NCI-H146 treated with DMSO at 0.1 percent for 48 hours (cell line): ENCODE measurements at regions not wholly inside any gene's neighbourhood (a gene's known extent, or its start where the extent isn't known, plus 50 kb on each side); places are given as distances from the start of the nearest gene placed in this dataset.

Experiments used
- DNase-seq: peaks from one replicate; lab custom pipeline; 2025; ENCODE audit not compliant: unreplicated experiment; lab: John Stamatoyannopoulos, UW

DNA sequence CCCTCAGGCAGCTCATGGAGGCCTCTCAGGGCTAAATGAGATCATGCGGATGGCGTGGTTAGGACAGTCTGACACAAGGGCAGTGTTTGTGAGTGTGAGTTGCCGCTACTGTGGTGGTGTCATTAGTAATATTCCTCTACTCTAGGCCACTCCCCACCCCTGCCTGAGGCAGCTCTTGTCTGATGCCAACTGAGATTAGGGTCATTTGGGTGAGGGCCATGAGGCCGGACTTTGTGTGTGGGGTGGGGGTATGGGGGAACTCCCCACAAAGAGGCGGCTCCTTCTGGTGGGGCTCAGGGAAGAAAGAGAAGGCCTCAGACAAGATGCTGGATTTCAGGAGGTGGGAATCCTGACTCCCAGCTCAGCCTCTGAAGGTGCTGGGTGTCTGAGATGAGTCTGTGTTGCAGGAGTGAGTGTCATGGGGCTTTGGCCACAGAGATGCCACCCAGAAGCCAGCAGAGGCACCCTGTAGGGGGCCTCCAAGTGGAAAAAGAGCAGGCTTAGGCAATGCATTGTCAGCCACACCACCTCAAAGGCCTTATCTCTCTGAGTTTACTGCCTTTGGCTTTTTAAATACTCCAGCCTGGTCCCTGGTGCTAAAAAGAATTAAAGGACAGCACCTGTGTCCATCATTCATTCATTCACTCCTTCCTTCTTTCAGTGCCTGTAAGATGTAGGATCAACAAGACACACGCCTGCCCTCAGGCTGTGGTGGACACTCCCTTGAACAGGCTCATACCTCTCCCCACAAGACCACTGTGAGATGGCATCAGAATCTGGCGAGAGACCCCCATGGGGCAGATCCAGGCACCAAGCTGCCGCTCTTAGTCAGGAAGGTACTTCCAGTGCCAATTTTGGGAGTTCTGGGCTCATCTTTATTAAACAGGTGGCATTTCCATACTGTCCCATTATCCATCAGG lies 175.2 kb downstream of the MRPL14 start:
- DNase-seq, result no peak

DNA sequence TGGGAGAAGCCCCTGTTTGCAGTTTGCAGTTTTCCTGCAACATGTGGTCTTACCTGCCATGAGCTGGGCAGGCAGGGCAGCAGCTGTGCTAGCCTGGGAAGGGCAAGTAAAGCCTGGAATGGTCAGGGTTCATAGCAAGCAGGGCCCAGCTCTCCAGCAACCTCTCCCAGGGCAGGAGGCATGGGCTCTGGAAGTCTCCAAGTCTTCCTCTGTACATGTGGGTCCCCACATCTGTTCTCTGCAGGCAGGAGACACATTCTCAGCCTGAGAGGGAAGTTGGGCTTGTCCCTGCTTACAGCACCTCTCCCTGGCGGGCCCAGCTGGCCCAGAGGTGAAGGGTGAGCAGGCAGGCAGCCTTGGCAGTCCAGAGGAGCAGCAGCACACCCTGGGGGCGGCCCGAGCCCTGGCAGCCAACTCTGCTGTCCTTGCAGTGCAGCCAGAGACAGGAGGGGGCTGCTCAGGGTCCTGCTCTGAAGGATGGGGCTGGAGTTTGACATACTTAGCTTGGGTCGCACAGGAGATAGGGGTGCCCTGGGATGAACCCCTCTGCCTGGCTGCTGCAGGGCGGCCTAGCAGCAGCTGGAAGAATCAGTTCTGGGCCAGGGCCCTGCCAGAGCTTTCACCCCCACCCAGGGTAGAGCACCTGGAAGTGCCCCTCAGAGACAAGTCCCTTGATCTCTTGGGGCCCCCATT lies 176.0 kb downstream of the MRPL14 start:
- DNase-seq, result no peak

DNA sequence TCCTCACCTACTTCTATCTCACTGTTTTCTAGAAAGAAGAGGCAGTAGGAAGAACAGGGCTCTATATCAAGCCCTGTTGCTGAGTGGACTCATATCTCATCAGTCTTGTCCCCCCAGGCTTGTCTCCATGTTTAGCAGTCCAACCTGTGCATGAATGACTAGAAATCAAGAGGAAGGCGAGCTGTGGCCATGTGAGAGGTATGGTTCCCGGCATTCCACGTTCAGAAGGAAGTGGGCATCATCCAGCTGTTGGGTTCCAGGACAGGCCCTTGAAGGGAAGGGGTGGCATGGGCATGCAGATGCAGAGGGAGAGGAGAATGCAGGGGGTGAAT lies 176.6 kb downstream of the MRPL14 start:
- DNase-seq, result no peak

DNA sequence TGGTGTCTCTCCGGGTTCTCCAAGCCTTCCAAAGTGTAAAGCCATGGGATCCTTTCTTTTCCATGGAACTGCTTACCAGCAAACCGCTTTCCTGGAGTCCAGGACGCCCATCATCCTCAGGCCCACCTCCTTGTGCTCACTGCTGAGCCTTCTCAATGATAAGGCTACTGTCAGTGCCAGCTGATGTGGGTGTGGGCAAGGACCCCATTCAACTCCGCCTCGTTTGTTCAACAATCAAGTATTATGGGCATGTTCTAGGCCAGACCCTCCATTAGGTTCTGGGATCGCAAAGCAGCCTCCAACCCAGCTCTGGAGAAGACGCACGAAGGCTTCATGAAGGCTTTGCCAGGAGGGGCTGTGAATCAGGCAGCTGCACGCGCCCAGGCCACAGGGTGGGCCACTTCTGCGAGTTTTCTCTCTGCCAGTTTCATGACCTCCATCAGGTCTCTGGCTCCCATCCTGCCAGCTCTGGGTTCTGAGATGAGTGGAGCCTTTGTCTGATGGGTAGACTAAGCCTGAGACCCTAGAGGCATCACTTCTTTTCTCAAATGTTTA lies 177.1 kb downstream of the MRPL14 start:
- no peak for DNase-seq

- no peak for DNase-seq
Observed at GRCh38 chr6:43949551-43949991, 177.7 kb downstream of the MRPL14 start.

GRCh38 chr6:43948527-43949485 lies 178.4 kb downstream of the MRPL14 start:
- DNase-seq, result peak; percentile 92

DNA sequence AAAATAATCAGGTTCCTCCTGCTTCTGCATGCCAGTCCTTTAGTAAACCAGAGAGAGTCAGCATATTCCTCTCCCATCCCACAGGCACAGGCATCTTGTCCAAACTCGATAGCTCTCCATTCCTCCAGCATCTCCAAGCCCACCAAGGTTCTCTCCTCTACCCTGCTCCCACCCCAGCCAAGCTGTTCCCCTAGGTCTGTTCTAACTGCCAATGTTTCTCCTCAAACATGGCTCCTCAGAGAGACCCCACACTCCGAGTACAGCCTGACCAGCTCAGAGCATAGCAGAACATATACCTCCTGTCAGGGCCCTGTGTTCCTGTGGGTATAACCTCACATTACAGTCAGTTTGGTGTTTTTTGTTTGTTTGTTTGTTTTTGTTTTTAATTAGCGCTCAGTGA lies 177.8 kb downstream of the VEGFA start:
- no peak for DNase-seq

DNA sequence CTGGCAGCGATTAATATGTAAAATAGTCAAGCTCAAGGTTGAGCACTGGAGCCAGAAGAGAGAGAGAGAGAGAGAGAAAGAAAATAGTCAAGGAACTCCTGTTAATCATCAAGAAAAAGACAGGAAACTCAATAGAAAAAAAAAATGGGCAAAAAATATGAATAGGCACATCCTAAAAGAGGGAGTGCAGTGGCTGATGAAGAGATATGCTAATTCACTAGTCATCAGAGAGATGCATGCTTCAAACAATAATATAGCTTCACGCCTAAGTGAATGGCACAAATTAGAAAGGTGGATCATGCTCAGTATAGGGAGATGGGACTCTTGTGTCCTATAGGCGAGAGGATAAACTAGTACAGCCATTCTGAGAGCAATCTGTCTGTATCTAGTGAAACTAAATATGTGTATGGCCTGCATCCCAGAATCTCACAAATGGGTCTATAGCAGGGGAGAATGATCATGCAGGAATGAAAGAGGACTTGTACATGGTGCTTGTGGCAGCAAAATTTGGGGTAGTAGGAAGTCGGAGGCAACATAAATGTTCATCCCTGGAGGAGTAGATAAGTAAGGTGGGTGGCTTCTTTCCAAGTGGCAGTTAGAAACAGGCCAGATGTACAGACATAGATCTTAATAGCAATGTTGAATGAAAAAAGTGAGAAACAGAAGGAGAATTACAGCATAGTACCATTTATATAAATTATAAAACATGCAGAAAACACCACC lies 176.8 kb downstream of the VEGFA start:
- DNase-seq, result no peak

- DNase-seq, result no peak
Observed at GRCh38 chr6:43945768-43946080, 175.7 kb downstream of the VEGFA start.

- no peak for DNase-seq
Observed at GRCh38 chr6:43944908-43945767, 175.1 kb downstream of the VEGFA start.

DNA sequence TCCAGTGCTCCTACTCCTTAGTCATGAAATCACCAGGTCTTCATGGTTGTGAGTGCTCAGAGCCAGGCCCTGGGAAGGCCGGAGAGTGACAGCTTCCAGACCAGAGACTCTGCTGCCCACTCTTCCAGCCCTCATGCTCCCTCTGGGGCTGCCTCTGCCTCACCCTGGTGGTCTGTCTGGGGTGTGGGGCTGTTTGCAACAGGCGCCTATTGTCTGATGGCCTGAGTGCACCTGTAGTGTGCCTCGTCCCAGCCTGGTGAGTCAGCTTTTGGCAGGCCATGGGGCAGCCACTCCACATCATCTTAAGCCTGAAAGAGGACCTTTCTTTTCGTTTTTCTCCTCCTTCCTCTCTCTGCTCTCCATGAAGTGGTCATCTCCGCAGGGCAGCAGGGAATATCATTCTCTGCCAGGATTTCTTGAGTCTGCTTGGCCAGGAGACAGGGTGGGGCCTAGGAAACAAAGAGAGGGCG lies 173.8 kb downstream of the VEGFA start:
- DNase-seq, result no peak

GRCh38 chr6:43943099-43943766 lies 173.2 kb downstream of the VEGFA start:
- DNase-seq, result no peak

DNA sequence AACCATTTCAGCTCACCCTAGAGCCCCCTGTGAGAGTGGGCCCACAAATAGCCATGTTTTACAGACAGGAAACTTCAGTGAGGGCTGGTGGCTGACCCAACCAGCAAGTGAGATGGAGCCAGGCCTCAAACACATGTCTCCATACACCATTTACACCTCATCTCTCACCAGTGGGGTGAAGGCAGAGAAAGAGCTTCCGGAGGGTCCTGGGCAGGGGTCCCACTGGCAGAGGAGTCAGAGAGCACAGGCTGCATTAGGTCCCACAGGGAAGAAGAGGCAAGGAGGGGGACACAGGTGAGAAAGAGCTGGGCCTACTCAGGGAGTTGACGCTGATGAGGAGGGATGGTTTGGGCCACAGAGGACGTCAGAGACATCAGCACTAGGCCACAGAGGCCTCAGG lies 172.6 kb downstream of the VEGFA start:
- DNase-seq, result no peak

DNA sequence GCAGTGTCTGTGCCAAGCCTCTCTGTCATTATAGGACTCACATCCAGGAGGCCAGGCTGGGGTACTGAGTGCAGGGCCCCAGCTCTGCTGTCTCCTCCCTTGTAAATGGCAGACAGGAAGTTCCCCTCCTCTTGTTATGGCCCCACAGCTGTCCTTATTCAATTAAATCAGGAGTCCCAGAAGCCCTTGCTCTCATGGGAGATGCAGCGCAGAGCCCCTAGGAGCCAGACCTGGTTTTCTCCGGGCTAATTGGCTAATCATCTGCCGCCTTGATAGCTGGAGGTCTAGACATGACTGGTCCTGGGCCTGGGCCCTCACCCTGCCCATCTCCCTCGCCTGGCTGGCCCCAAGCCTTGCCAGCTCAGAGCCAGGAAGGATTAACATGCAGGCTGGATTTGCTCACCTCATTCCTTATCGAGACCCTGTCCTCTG lies 172.0 kb downstream of the VEGFA start:
- DNase-seq, result no peak

DNA sequence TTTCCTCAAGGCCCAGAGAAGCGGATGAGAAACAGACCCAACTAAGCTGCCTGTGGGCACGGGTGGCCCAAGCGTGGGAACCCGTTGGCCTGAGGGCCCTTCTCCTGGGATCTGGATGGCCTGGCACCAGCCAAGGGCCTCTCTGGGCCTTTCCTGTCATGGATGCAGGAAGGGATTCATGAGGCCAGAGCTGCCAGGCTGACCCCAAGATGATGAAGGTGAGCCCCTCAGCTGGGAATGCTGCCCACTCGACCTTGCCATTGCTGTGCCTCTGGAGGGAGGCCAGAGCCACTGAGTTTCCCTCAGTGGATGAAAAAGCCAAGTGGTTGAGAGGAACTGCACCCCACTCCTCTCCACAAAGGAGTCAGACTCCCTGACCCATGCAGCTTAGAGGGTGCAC lies 171.2 kb downstream of the VEGFA start:
- DNase-seq, result no peak

- no peak for DNase-seq
Observed at GRCh38 chr6:43940393-43941087, 170.5 kb downstream of the VEGFA start.

GRCh38 chr6:43940071-43940392 lies 170.0 kb downstream of the VEGFA start:
- DNase-seq, result no peak

- DNase-seq, result no peak
Observed at GRCh38 chr6:43939281-43940070, 169.5 kb downstream of the VEGFA start.
